ENCODE measurements at regions not wholly inside any gene's neighbourhood (a gene's known extent, or its start where the extent isn't known, plus 50 kb on each side); places are given as distances from the start of the nearest gene placed in this dataset.
"Not testable (repeated sequence)": the region's sequence is repeated elsewhere in the genome, so short reads cannot be mapped to it uniquely, and the experiment has no call there.

- not testable (repeated sequence) for DNase-seq (ENCODE audit: low read depth, low spot score)
- peak overlapping the region; percentile 25 for H3K27ac ChIP-seq
These were observed 59.0 kb upstream of the NUTM2F start for GRCh38 chr9:94387338-94388010.

- DNase-seq (ENCODE audit: low read depth, low spot score) = not testable (repeated sequence)
- peak overlapping the region; percentile 25 for H3K27ac ChIP-seq
These were observed 59.6 kb upstream of the NUTM2F start for GRCh38 chr9:94388011-94388406.

GRCh38 chr9:94390425-94391098, 62.1 kb upstream of the NUTM2F start:
- H3K27ac ChIP-seq = peak overlapping the region; percentile 57
- peak; percentile 1 for DNase-seq (ENCODE audit: low read depth, low spot score)

- H3K27ac ChIP-seq; DNase-seq (ENCODE audit: low read depth, low spot score): not testable (repeated sequence)
These were observed 64.7 kb upstream of the NUTM2F start for GRCh38 chr9:94392971-94393624.

- not testable (repeated sequence) for H3K27ac ChIP-seq; DNase-seq (ENCODE audit: low read depth, low spot score)
These were observed 69.4 kb upstream of the NUTM2F start for GRCh38 chr9:94397766-94398379.

GRCh38 chr9:94400461-94400860, 72.0 kb upstream of the NUTM2F start:
- H3K27ac ChIP-seq; DNase-seq (ENCODE audit: low read depth, low spot score): not testable (repeated sequence)

GRCh38 chr9:94402795-94403194, 74.4 kb upstream of the NUTM2F start:
- not testable (repeated sequence) for DNase-seq (ENCODE audit: low read depth, low spot score); H3K27ac ChIP-seq

GRCh38 chr9:94403571-94403970, 75.1 kb upstream of the NUTM2F start:
- H3K27ac ChIP-seq; DNase-seq (ENCODE audit: low read depth, low spot score): not testable (repeated sequence)

- H3K27ac ChIP-seq; DNase-seq (ENCODE audit: low read depth, low spot score): not testable (repeated sequence)
These were observed 85.2 kb upstream of the NUTM2F start for GRCh38 chr9:94413665-94414064.

GRCh38 chr9:94415111-94415510, 86.7 kb upstream of the NUTM2F start:
- not testable (repeated sequence) for H3K27ac ChIP-seq; DNase-seq (ENCODE audit: low read depth, low spot score)

GRCh38 chr9:94420098-94420497, 91.7 kb upstream of the NUTM2F start:
- DNase-seq (ENCODE audit: low read depth, low spot score) = peak; percentile 27
- H3K27ac ChIP-seq = not testable (repeated sequence)

- not testable (repeated sequence) for H3K27ac ChIP-seq; DNase-seq (ENCODE audit: low read depth, low spot score)
These were observed 93.5 kb upstream of the NUTM2F start for GRCh38 chr9:94421951-94422350.

GRCh38 chr9:94425312-94425711, 96.9 kb upstream of the NUTM2F start:
- DNase-seq (ENCODE audit: low read depth, low spot score); H3K27ac ChIP-seq: not testable (repeated sequence)

GRCh38 chr9:94437128-94437527, 108.7 kb upstream of the NUTM2F start:
- H3K27ac ChIP-seq; DNase-seq (ENCODE audit: low read depth, low spot score): not testable (repeated sequence)

GRCh38 chr9:94438336-94438735, 109.9 kb upstream of the NUTM2F start:
- not testable (repeated sequence) for H3K27ac ChIP-seq; DNase-seq (ENCODE audit: low read depth, low spot score)

- not testable (repeated sequence) for DNase-seq (ENCODE audit: low read depth, low spot score); H3K27ac ChIP-seq
These were observed 112.7 kb upstream of the NUTM2F start for GRCh38 chr9:94441146-94441545.

- DNase-seq (ENCODE audit: low read depth, low spot score) = no peak
- H3K27ac ChIP-seq = no peak overlapping the region
These were observed 113.1 kb upstream of the PCAT7 start for GRCh38 chr9:94441796-94442195.

GRCh38 chr9:94443032-94443722, 111.7 kb upstream of the PCAT7 start:
- no peak overlapping the region for H3K27ac ChIP-seq
- DNase-seq (ENCODE audit: low read depth, low spot score) = no peak

- no peak overlapping the region for H3K27ac ChIP-seq
- no peak for DNase-seq (ENCODE audit: low read depth, low spot score)
These were observed 109.0 kb upstream of the PCAT7 start for GRCh38 chr9:94445863-94446262.

- DNase-seq (ENCODE audit: low read depth, low spot score) = no peak
- H3K27ac ChIP-seq = no peak overlapping the region
These were observed 105.4 kb upstream of the PCAT7 start for GRCh38 chr9:94449486-94449885.

All from epithelial cell of prostate (primary cell).